ENCODE measurements at regions not wholly inside any gene's neighbourhood (a gene's known extent, or its start where the extent isn't known, plus 50 kb on each side); places are given as distances from the start of the nearest gene placed in this dataset.

- no peak for TF ChIP-seq E2F1 (CRISPR knock-in tag; IDR thresholded peaks at IDR 0.05)
- no peak for TF ChIP-seq ZMAT4 (CRISPR knock-in tag; IDR thresholded peaks at IDR 0.05)
These were observed 951.3 kb downstream of the SLITRK5 start (continued) for GRCh38 chr13:88622362-88622973.

GRCh38 chr13:88623150-88623549 lies 952.0 kb downstream of the SLITRK5 start:
- Mint-ChIP-seq H3K36me3 (peaks cover 20% of the 10 kb centered on the region), H3K27me3 (ENCODE audit: low read depth) (no peaks in the 10 kb centered on the region), H3K27ac (no peak overlapping the region), H3K9me3 (peaks cover 36% of the 10 kb centered on the region), H3K4me1 (peaks cover 3% of the 10 kb centered on the region; the same call in 1 of the 2 replicates), H3K4me3 (no peak overlapping the region)
- TF ChIP-seq ZNF532 (CRISPR knock-in tag; IDR thresholded peaks at IDR 0.05; ENCODE audit: borderline replicate concordance) = no peak
- TF ChIP-seq NFATC4 (CRISPR knock-in tag; IDR thresholded peaks at IDR 0.05) = no peak
- TF ChIP-seq ZNF219 (CRISPR knock-in tag; IDR thresholded peaks at IDR 0.05; ENCODE audit: borderline replicate concordance) = no peak
- TF ChIP-seq ATF6 (CRISPR knock-in tag; IDR thresholded peaks at IDR 0.05) = no peak
- TF ChIP-seq ZNF512 (CRISPR knock-in tag; IDR thresholded peaks at IDR 0.05; ENCODE audit: borderline replicate concordance) = no peak
- no peak for TF ChIP-seq MAX (CRISPR knock-in tag; IDR thresholded peaks at IDR 0.05)
- no peak for TF ChIP-seq E2F5 (CRISPR knock-in tag; IDR thresholded peaks at IDR 0.05)
- TF ChIP-seq HMGA2 (CRISPR knock-in tag; IDR thresholded peaks at IDR 0.05) = no peak
- ChIA-PET POLR2A (no interaction called here), CTCF (no interaction called here)
- ATAC-seq (no peak), DNase-seq (ENCODE audit: low spot score) (no peak)

GRCh38 chr13:88627071-88627470 lies 955.9 kb downstream of the SLITRK5 start:
- no peak for ATAC-seq
- CTCF ChIA-PET = no interaction called here
- no peaks in the 10 kb centered on the region for H3K4me1 Mint-ChIP-seq
- H3K4me3 Mint-ChIP-seq = no peak overlapping the region
- no peak overlapping the region for H3K27ac Mint-ChIP-seq
- no peak for TF ChIP-seq FOXK1 (CRISPR knock-in tag; IDR thresholded peaks at IDR 0.05)
- no peak for TF ChIP-seq MXD4 (CRISPR knock-in tag; IDR thresholded peaks at IDR 0.05; ENCODE audit: borderline replicate concordance)
- H3K27me3 Mint-ChIP-seq (ENCODE audit: low read depth) = no peaks in the 10 kb centered on the region
- POLR2A ChIA-PET = no interaction called here
- peaks cover 15% of the 10 kb centered on the region for H3K36me3 Mint-ChIP-seq
- no peak for DNase-seq (ENCODE audit: low spot score)
- H3K9me3 Mint-ChIP-seq = peaks cover 30% of the 10 kb centered on the region
